ENCODE measurements at regions not wholly inside any gene's neighbourhood (a gene's known extent, or its start where the extent isn't known, plus 50 kb on each side); places are given as distances from the start of the nearest gene placed in this dataset.

DNA sequence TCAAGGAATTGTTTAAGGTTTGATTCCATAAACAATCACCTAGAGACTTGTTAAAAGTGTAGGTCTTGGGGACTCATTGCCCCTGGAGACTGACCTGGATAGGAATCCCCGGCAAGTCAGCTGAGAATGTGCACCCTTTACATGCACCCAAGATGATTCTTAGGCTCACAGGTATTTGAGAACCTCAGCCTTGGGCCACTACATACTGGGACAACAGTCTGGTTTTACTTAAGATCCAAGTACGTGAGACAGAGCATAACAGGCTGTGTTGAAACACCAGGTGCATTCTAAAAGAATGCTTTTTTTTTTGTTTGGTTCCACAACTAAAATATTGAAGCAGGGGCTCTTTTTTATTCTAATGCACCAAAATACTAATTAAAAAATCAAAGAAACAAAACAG, 215.8 kb downstream of the TMX3 start:
- Histone ChIP-seq H3K4me1 (ENCODE audit: insufficient read depth, low read length, severe bottlenecking) (no peaks in the 10 kb centered on the region), H3K27ac (ENCODE audit: low read depth, low read length, poor library complexity, severe bottlenecking) (no peak overlapping the region), H3K4me3 (ENCODE audit: low read depth, low read length, poor library complexity, severe bottlenecking) (no peak overlapping the region), H3K9me3 (ENCODE audit: low read length) (no peaks in the 10 kb centered on the region), H3K9me2 (ENCODE audit: low read depth, low read length) (no peaks in the 10 kb centered on the region), H3K79me2 (ENCODE audit: insufficient read depth, low read length) (no peaks in the 10 kb centered on the region), H2AFZ (ENCODE audit: low read length) (no peak overlapping the region), H4K20me1 (ENCODE audit: insufficient read depth, low read length) (no peaks in the 10 kb centered on the region), H3K27me3 (ENCODE audit: insufficient read depth, low read length) (no peaks in the 10 kb centered on the region), H3K36me3 (ENCODE audit: insufficient read depth, low read length) (no peaks in the 10 kb centered on the region), H3K9ac (ENCODE audit: low read length) (no peak overlapping the region), H3F3A (ENCODE audit: insufficient read depth, low read length) (no peaks in the 10 kb centered on the region), H3K4me2 (ENCODE audit: low read length) (no peak overlapping the region)
- TF ChIP-seq, protein P1, sequence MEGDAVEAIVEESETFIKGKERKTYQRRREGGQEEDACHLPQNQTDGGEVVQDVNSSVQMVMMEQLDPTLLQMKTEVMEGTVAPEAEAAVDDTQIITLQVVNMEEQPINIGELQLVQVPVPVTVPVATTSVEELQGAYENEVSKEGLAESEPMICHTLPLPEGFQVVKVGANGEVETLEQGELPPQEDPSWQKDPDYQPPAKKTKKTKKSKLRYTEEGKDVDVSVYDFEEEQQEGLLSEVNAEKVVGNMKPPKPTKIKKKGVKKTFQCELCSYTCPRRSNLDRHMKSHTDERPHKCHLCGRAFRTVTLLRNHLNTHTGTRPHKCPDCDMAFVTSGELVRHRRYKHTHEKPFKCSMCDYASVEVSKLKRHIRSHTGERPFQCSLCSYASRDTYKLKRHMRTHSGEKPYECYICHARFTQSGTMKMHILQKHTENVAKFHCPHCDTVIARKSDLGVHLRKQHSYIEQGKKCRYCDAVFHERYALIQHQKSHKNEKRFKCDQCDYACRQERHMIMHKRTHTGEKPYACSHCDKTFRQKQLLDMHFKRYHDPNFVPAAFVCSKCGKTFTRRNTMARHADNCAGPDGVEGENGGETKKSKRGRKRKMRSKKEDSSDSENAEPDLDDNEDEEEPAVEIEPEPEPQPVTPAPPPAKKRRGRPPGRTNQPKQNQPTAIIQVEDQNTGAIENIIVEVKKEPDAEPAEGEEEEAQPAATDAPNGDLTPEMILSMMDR (IDR thresholded peaks at IDR 0.05; ENCODE audit: low read length) = no peak
- no peak for TF ChIP-seq EZH2 (IDR thresholded peaks at IDR 0.05; ENCODE audit: borderline replicate concordance, low read length)

DNA sequence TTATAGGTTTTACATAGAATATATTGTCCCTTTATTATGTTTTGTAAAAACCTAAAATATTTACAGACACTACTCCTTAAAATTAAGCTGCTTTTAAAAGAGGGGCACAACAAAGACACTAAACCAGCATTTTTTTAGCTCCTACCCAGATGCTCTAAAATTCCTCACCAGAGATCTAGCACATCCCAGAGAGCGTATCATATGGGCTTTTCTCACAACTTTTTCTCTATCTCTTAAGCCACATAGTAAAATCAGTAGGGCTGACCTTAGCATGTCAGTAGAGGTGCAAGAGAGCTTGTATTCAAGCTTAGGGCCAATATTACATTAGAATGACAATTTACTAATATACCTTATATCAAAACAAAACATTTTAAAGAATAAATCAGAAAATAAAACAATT, 216.3 kb downstream of the TMX3 start:
- TF ChIP-seq EZH2 (IDR thresholded peaks at IDR 0.05; ENCODE audit: borderline replicate concordance, low read length) = no peak
- TF ChIP-seq, protein P1 (IDR thresholded peaks at IDR 0.05; ENCODE audit: low read length) = no peak
- Histone ChIP-seq H3K4me2 (ENCODE audit: low read length) (no peak overlapping the region), H3K4me1 (ENCODE audit: insufficient read depth, low read length, severe bottlenecking) (no peaks in the 10 kb centered on the region), H3K27ac (ENCODE audit: low read depth, low read length, poor library complexity, severe bottlenecking) (no peak overlapping the region), H3K4me3 (ENCODE audit: low read depth, low read length, poor library complexity, severe bottlenecking) (no peak overlapping the region), H2AFZ (ENCODE audit: low read length) (no peak overlapping the region), H3K9me2 (ENCODE audit: low read depth, low read length) (no peaks in the 10 kb centered on the region), H3K79me2 (ENCODE audit: insufficient read depth, low read length) (no peaks in the 10 kb centered on the region), H3K9ac (ENCODE audit: low read length) (no peak overlapping the region), H4K20me1 (ENCODE audit: insufficient read depth, low read length) (no peaks in the 10 kb centered on the region), H3K27me3 (ENCODE audit: insufficient read depth, low read length) (no peaks in the 10 kb centered on the region), H3K36me3 (ENCODE audit: insufficient read depth, low read length) (no peaks in the 10 kb centered on the region), H3F3A (ENCODE audit: insufficient read depth, low read length) (no peaks in the 10 kb centered on the region), H3K9me3 (ENCODE audit: low read length) (no peaks in the 10 kb centered on the region)

DNA sequence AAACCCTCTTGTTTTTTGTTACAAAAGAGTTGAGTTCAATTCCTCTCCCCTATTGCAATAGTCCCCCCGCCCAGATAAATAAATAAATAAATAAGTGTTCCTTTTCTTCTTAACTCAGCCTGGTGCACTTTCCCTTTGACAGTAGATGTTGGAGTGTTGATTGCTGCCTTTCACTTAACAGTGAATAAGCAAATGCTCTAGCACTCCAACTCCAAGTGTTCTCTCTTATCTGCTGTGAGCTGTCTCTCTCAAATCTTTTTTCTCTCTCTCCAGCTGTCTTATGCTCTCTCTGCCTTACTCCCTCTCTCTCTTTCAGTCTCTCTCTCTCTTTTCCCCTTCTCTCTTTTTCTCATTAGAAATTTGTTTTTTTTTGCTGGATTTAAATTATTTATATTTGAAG, 216.7 kb downstream of the TMX3 start:
- H3K4me1 ChIP-seq (ENCODE audit: insufficient read depth, low read length, severe bottlenecking) = no peaks in the 10 kb centered on the region
- no peak overlapping the region for H3K4me2 ChIP-seq (ENCODE audit: low read length)
- H3K4me3 ChIP-seq (ENCODE audit: low read depth, low read length, poor library complexity, severe bottlenecking) = no peak overlapping the region
- no peak for TF ChIP-seq EZH2 (IDR thresholded peaks at IDR 0.05; ENCODE audit: borderline replicate concordance, low read length)
- no peak overlapping the region for H3K27ac ChIP-seq (ENCODE audit: low read depth, low read length, poor library complexity, severe bottlenecking)
- H3K27me3 ChIP-seq (ENCODE audit: insufficient read depth, low read length) = no peaks in the 10 kb centered on the region
- no peaks in the 10 kb centered on the region for H4K20me1 ChIP-seq (ENCODE audit: insufficient read depth, low read length)
- no peaks in the 10 kb centered on the region for H3K36me3 ChIP-seq (ENCODE audit: insufficient read depth, low read length)
- H3K9me2 ChIP-seq (ENCODE audit: low read depth, low read length) = no peaks in the 10 kb centered on the region
- H3K9me3 ChIP-seq (ENCODE audit: low read length) = no peaks in the 10 kb centered on the region
- H2AFZ ChIP-seq (ENCODE audit: low read length) = no peak overlapping the region
- no peak overlapping the region for H3K9ac ChIP-seq (ENCODE audit: low read length)
- H3F3A ChIP-seq (ENCODE audit: insufficient read depth, low read length) = no peaks in the 10 kb centered on the region
- H3K79me2 ChIP-seq (ENCODE audit: insufficient read depth, low read length) = no peaks in the 10 kb centered on the region

DNA sequence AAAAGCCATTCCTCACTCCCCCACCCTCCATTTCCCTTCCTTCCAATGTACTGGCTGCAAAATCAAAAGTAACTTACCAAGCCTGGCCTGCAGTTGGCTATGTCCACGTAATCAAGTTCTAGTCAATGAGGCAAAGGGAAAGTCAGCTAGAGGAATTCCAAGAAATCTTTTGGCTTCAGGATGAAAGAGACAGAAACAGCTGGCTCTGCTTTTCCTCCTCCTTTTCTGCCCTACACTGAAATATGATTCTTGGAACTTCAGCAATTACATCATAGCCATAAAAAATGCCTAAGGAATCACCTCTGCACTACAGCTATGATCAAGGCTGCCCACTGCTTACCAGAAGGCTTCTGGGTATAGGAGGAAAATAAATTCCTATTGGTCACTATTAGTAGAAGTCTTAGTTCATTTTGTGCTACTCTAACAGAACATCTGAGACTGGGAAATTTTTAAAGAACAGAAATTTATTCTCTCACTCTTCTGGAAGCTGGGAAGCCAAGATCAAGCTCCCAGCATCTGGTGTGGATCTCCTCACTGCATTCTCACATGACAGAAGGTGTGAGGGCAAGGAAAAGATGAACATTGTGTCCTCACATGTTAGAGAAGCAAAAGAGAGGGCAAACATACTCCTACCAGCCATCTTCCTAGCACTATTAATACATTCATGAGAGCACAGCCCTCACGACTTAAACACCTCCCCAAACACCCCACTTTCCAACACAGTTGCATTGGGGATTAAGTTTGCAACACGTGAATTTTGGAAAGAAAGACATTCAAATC, 219.9 kb downstream of the TMX3 start:
- Histone ChIP-seq H3K4me2 (ENCODE audit: low read length) (no peak overlapping the region), H3K79me2 (ENCODE audit: insufficient read depth, low read length) (no peaks in the 10 kb centered on the region), H3K9me2 (ENCODE audit: low read depth, low read length) (no peaks in the 10 kb centered on the region), H3F3A (ENCODE audit: insufficient read depth, low read length) (no peaks in the 10 kb centered on the region), H3K27me3 (ENCODE audit: insufficient read depth, low read length) (no peaks in the 10 kb centered on the region), H2AFZ (ENCODE audit: low read length) (no peak overlapping the region), H3K27ac (ENCODE audit: low read depth, low read length, poor library complexity, severe bottlenecking) (no peak overlapping the region), H3K4me1 (ENCODE audit: insufficient read depth, low read length, severe bottlenecking) (no peaks in the 10 kb centered on the region), H3K9me3 (ENCODE audit: low read length) (no peaks in the 10 kb centered on the region), H3K36me3 (ENCODE audit: insufficient read depth, low read length) (no peaks in the 10 kb centered on the region), H4K20me1 (ENCODE audit: insufficient read depth, low read length) (no peaks in the 10 kb centered on the region), H3K4me3 (ENCODE audit: low read depth, low read length, poor library complexity, severe bottlenecking) (no peak overlapping the region), H3K9ac (ENCODE audit: low read length) (no peak overlapping the region)
- TF ChIP-seq, protein P1 (IDR thresholded peaks at IDR 0.05; ENCODE audit: low read length) = no peak
- TF ChIP-seq EZH2 (IDR thresholded peaks at IDR 0.05; ENCODE audit: borderline replicate concordance, low read length) = no peak

All from OCI-LY1 (cell line).